GM12872 (cell line): ENCODE measurements at regions not wholly inside any gene's neighbourhood (a gene's known extent, or its start where the extent isn't known, plus 50 kb on each side); places are given as distances from the start of the nearest gene placed in this dataset.

Experiments used
- TF ChIP-seq, protein P1 (sequence below): IDR thresholded peaks from 3 replicates; pipeline ENCODE4 v1.5.1; 2011; ENCODE audit warnings: low read depth, mild to moderate bottlenecking, low read length, moderate library complexity; ENCODE audit not compliant: insufficient read depth

DNA sequence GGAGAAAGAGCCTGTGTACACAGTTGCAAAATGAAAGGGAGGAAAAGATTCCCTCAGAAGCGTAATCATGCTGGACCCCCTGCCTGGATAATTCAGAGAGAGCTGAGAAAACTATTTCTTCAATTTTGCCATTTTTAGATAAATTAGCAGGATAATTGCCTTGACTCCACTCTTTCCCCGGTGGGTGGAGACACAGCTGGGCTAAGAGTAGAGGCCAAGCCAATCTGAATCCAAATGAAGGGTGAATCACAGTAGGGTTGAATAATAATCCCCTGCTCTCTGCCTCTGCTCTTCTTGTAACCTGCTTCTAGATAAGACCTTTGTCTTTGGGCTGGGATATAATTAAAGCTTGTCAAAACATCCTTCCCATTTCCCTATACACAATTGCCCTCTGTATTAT is 150.1 kb downstream of the CAPZA3 start:
- TF ChIP-seq, protein P1, sequence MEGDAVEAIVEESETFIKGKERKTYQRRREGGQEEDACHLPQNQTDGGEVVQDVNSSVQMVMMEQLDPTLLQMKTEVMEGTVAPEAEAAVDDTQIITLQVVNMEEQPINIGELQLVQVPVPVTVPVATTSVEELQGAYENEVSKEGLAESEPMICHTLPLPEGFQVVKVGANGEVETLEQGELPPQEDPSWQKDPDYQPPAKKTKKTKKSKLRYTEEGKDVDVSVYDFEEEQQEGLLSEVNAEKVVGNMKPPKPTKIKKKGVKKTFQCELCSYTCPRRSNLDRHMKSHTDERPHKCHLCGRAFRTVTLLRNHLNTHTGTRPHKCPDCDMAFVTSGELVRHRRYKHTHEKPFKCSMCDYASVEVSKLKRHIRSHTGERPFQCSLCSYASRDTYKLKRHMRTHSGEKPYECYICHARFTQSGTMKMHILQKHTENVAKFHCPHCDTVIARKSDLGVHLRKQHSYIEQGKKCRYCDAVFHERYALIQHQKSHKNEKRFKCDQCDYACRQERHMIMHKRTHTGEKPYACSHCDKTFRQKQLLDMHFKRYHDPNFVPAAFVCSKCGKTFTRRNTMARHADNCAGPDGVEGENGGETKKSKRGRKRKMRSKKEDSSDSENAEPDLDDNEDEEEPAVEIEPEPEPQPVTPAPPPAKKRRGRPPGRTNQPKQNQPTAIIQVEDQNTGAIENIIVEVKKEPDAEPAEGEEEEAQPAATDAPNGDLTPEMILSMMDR = no peak

DNA sequence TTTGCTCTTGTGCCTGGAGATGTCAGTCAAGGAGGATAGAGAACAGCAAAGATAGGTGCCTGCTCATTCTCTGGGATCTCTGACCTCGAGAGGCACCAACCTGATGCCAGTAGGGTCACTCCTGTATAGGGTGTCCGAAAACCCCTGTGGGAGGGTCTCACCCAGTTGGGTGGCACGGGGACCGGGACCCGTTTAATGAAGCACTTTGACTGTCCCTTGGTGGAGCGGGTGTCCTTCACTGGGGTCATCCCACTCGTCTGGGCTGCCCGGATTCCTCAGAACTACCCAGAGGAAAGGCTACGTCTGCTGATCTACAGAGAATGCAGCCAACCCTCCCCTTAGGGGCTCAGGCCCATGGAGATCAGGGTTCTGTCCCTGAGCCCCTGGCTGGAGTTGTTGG is 157.6 kb downstream of the CAPZA3 start:
- TF ChIP-seq, protein P1 = no peak

DNA sequence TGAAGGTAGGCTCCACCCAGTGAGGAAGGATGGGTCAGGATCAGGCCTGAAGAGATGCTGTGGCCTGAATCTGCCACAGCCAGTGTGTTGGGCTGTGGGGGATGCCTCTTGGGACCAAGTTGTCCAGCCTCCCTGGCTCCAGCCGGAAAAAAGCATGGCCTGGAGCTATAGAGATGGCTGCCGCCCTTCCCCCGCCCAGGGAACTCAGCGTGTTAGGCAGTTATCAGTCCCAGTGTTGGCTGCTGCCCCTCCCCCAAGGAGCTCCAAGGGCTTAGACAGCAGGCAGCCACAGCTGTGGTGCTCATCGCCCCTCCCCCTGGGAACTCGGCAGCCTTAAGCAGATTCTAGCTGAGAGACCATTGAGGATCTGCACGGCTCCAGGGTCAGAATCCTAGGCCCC is 158.0 kb downstream of the CAPZA3 start:
- TF ChIP-seq, protein P1 = no peak

DNA sequence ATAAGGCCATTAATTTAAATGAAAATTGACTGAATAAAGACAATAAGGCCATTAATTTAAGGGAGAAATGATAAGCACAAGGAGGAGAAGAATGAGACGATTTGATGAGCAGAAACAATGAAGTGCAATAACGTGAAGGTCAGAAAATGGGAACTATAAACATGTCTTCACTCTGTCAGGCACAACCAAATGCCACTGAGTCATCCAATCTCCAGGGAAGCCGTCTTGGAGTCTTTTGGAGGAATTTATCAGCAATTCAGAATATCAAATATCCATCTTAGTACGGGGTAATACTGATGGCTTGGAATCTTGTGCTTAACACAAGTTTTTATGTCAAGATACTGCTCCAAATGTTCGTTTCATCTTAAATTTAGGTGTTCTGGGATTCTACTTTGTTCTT is 159.9 kb downstream of the CAPZA3 start:
- TF ChIP-seq, protein P1 = no peak

DNA sequence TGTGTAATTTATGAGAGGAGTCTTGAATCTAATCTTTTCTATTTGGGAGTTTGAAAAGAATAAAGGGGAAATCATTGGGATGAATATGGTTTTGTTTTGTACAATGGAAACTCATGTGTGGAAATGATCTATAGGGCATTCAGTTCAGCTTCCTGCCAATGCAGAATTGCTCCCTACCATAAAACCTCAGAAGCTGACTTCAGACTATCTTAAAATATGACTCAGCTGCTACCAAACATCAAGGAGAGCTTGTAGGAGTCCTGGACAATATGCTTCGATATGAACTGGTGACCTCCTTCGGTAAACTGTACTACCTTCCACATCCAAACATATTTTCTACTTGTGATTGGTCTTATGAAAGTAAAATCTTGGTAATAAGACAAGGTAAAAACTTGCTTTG is 160.6 kb downstream of the CAPZA3 start:
- TF ChIP-seq, protein P1 = no peak

DNA sequence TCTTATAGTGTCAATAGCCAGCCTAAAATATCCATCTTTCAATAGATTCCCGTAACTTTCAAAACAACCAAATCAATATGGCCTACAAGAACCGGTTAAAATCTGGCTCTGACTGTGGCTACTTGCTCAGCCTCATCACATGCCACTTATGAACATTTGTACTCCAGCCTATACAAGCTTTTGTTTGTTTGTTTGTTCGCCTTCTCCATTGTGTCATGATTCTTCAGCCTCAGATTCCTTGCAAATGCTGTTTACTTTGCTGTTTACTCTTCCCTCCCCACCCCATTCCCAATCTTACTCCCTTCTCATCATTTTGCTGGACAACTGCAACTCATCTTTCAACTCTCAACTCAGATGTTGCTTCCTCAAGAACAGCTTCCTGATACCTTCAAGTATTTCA is 161.2 kb downstream of the CAPZA3 start:
- TF ChIP-seq, protein P1 = no peak

DNA sequence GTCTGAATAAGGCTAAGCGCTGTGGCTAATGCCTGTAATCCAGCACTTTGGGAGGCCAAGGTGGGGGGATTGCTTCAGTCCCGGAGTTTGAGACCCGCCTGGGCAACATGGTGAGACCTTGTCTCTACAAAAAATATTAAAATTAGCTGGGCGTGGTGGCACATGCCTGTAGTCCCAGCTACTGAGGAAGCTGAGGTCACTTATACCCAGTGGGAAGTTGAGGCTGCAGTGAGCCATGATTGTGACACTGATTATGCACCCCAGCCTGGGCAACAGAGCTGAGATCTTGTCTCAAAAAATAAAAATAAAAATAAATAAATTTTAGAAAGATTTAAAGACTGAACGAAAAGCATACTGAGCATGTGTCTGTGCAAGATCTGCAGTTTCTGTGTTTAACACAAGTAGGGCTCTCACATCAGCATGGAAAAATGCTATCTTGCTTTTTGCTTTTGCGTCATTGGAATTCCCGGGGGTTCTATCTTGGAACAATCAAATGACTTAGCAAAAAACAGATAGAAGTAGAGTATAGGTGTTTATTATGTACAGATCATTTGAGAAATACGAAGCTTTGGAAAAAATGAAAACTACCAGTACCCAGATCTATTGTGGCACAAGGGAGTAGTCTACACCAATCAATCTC is 161.9 kb downstream of the CAPZA3 start:
- TF ChIP-seq, protein P1 = no peak
